Omental fat pad (tissue), 3 donors: ENCODE measurements at regions not wholly inside any gene's neighbourhood (a gene's known extent, or its start where the extent isn't known, plus 50 kb on each side); places are given as distances from the start of the nearest gene placed in this dataset.

Experiments
- ATAC-seq: fragments of 150-250 bp; one replicate; pipeline ENCODE4 v1.9.1; 2016; ENCODE audit warnings: mild to moderate bottlenecking, moderate library complexity; ENCODE audit not compliant: low FRiP score
- DNase-seq: peaks from one replicate; pipeline ENCODE4 v3.0.0-alpha.2; 2019; ENCODE audit warnings: low spot score
- CTCF ChIP-seq, 3 donors: fragments of 450-650 bp; IDR thresholded peaks; one replicate each; pipeline ENCODE4 v1.5.1; 2016 to 2017; ENCODE audit warnings: antibody characterized with exemption in 3 of 3, mild to moderate bottlenecking in 3 of 3, moderate library complexity in 2 of 3

GRCh38 chr16:79899716-79900115 lies 299.2 kb upstream of the MAF start:
- DNase-seq (no peak), ATAC-seq (no peak)
- TF ChIP-seq CTCF (IDR thresholded peaks at IDR 0.05), result no peak

- no peak for TF ChIP-seq CTCF (IDR thresholded peaks at IDR 0.05)
- DNase-seq (no peak), ATAC-seq (no peak)
These were observed 298.8 kb upstream of the MAF start for GRCh38 chr16:79899316-79899715.

- TF ChIP-seq CTCF (IDR thresholded peaks at IDR 0.05), result no peak
- DNase-seq, result no peak
- ATAC-seq, result no peak
These were observed 298.2 kb upstream of the MAF start for GRCh38 chr16:79898703-79899102.

- DNase-seq (no peak), ATAC-seq (no peak)
- no peak for TF ChIP-seq CTCF (IDR thresholded peaks at IDR 0.05)
These were observed 297.1 kb upstream of the MAF start for GRCh38 chr16:79897453-79898146.

GRCh38 chr16:79897104-79897452 lies 296.5 kb upstream of the MAF start:
- DNase-seq, result no peak
- no peak for TF ChIP-seq CTCF (IDR thresholded peaks at IDR 0.05)
- no peak for ATAC-seq

- DNase-seq (no peak), ATAC-seq (no peak)
- TF ChIP-seq CTCF (IDR thresholded peaks at IDR 0.05), result no peak
These were observed 295.3 kb upstream of the MAF start for GRCh38 chr16:79895917-79896203.

- TF ChIP-seq CTCF (IDR thresholded peaks at IDR 0.05), result no peak
- ATAC-seq, result no peak
- DNase-seq, result no peak
These were observed 294.7 kb upstream of the MAF start for GRCh38 chr16:79895053-79895916.
